HUDEP-2 (cell line): ENCODE measurements at regions not wholly inside any gene's neighbourhood (a gene's known extent, or its start where the extent isn't known, plus 50 kb on each side); places are given as distances from the start of the nearest gene placed in this dataset.

ENCODE experiments used
- DNase-seq, 76 experiments: peaks; one replicate each; lab custom pipeline; 2025; ENCODE audit not compliant: unreplicated experiment in 76 of 76; lab: John Stamatoyannopoulos, UW

GRCh38 chr7:16172366-16172765 lies 249.0 kb downstream of the CRPPA start:
- no peak for DNase-seq

DNA sequence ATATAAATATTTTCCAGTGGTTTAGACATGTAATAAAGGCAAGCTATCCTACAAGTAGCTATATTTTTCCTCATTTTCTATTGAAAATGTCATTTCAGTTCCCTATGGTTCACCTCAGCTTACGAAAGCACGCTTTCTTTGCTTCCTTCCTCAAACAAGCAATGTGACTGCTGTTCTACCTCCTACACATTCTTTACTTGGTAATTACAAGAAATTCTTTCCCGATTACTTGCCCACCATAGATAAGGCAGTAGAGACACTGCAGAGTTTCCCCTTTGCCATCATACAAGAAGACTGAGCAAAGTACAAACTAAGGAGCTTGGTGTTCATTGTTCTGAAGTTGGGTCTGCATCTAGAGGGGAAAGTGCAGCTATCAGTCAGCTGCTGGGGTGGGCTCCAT lies 249.4 kb downstream of the CRPPA start:
- no peak for DNase-seq

DNA sequence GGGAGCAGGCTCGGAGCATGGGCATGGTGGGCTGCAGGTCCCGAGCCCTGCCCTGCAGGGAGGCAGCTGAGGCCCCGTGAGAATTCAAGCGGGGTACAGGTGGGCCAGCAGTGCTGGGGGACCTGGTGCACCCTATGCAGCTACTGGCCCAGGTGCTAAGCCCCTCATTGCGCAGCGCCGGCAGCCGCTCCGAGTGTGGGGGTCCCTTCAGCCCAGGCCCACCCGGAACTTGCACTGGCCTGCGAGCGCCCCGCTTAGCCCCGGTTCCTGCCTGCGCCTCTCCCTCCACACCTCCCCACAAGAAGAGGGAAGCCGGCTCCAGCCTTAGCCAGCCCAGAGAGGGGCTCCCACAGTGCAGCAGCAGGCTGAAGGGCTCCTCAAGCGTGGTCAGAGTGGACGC lies 250.7 kb downstream of the CRPPA start:
- no peak for DNase-seq

DNA sequence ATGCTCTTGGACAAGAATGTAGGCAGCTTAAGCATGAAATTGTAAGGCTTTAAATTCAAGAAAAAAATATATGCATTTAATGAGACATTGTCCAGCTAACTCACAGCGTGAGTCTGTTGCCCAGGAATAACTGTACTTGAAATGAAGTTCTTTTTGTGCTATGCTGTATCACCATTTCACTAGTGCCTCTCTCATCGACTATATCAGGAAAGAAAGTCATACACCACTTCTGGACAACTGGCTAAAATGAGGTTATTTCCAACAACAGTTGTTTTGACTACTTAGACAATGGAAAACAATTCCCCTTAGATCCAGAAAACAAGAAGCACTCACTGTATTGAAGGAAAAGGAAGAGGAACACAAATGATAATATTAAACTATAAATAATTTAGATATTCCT lies 251.8 kb downstream of the CRPPA start:
- DNase-seq = no peak

GRCh38 chr7:16167526-16167925 lies 253.8 kb downstream of the CRPPA start:
- no peak for DNase-seq

- no peak for DNase-seq
Measured at GRCh38 chr7:16144361-16144760, 277.0 kb downstream of the CRPPA start.

DNA sequence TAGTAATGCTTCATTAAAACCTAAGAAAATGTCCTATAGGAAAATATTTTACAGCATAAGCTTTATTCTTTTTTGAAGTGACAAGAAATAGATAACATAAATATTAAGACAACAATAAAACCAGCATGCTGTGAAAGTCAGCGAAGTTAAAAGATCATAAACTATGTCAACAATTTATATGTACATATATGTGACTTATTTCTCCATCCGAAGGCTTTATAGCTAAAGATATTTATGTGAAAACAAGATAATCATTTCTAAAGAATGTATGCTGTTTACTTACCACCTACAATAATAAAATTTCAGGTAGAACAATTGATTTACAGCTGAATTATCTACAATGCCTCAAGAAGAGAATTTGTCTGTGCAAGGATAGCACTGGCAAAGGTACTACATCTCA lies 283.4 kb downstream of the CRPPA start:
- DNase-seq = no peak

DNA sequence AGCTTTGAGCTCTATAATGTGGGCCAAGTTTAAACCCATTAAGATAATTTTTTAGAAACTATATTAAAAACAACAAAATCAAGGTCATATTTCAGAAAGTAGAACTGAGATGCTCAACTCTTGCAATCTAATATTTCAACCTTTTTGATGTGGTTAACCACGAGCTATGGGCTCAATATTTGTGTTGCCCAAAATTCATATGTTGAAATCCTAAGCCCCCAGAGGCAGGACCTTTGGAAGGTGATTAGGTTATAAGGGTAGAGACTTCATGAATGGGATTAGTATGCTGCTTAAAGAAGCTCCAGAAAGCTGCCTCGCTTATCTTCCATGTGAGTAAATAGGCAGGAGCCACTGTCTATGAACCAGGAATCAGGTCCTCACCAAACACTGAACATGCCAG lies 284.4 kb downstream of the CRPPA start:
- no peak for DNase-seq

GRCh38 chr7:16135658-16136057 lies 285.7 kb downstream of the CRPPA start:
- no peak for DNase-seq

DNA sequence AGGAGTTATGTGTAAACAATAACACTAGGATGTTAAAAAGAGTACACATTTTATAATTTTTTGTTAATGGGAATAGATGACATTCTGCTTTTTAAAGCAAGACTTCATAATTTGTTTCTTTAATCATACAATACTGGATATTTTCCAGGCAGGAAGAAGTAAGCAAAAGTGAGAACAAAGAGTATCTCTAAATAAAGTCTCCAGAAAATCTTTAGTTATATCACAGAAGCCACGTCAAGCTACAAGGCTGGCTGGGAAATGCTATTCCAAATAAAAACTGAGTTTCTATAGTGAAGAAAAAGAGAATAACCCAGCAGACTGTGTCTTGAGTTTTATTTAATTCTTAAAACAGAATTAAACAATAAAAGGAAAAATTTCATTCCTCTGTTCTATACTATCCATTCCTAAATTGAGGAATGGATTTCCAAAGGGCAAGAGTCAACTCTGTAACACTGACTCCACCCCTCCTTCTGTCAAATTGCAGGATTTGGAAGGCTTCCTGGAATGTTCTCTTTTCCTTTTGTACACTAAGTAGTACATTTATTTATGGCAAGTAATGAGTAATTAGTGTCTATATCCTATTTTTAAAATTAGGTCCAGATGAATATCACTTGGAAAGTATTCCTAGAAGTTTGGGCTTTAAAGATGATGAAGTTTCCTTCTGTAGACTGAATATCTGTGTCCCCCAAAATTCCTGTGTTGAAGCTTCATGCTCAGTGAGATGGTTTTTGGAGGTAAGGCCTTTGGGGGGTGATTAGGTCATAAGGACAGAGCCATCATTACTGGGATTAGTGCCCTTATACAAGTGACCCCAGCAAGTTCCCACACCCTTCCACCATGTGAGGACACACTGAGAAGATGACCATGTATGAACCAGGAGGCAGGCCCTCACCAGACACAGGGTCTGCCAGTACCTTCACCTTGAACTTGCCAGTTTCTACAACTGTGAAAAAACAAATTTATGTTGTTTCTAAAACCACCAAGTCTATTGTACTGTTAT lies 290.9 kb downstream of the CRPPA start:
- DNase-seq = no peak

GRCh38 chr7:16129431-16130110 lies 291.8 kb downstream of the CRPPA start:
- DNase-seq = no peak

DNA sequence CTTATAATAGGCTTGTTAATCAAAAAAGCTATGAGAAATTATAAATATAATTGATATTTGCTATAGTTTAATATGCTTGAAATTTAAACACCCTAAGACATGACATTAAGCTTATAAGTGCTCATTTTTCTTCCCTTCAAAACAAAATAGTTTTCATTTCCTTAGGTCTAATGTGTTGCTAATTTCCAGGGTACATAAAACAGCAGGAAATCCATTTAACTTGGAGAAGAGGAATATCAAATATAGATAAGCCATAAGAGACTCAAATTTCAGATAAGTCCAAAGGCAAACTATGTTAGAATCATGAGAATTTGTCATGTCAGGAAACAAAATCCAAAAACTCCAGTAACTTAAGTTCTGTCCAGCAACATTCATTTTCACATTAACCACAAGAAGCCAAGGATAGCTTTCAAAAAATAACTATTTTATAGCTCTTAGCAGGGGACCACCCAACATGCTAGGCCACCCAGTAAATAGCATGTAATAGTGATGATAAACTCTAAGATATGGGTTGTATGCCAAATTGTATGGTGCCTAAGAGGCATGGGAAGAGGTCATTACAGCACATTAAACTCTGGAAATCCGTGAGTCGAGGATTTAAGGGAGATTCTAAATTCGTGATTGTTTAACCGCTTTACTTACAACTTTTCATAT lies 298.1 kb downstream of the CRPPA start:
- no peak for DNase-seq

- no peak for DNase-seq
Measured at GRCh38 chr7:16121876-16122390, 299.4 kb downstream of the CRPPA start.

- no peak for DNase-seq
Measured at GRCh38 chr7:16115374-16115773, 306.0 kb downstream of the CRPPA start.

- DNase-seq = peak in 3 of 76 experiments; percentile 2 to 10 (median 7)
Measured at GRCh38 chr7:16114633-16115032, 306.7 kb downstream of the CRPPA start.

GRCh38 chr7:16114071-16114470 lies 307.3 kb downstream of the CRPPA start:
- no peak for DNase-seq

DNA sequence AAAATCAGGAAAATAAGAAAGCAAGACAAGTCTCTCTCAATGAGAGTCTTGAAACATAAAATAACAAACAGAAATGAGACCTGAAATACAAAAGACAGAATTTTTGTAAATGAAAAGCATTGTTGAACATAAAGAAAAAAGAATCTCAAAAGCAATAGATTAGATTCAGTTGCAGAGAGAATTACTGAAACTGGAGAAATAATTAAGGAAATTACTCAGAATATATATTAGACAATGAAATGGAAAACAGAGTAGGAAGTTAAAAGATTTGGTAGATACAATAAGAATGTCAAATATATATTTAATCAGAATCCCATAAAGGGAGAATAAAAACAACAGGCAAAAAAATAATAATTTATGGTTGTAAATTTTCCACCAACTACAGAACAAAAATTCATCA lies 308.3 kb downstream of the CRPPA start:
- no peak for DNase-seq

GRCh38 chr7:16106869-16107268 lies 314.5 kb downstream of the CRPPA start:
- no peak for DNase-seq

DNA sequence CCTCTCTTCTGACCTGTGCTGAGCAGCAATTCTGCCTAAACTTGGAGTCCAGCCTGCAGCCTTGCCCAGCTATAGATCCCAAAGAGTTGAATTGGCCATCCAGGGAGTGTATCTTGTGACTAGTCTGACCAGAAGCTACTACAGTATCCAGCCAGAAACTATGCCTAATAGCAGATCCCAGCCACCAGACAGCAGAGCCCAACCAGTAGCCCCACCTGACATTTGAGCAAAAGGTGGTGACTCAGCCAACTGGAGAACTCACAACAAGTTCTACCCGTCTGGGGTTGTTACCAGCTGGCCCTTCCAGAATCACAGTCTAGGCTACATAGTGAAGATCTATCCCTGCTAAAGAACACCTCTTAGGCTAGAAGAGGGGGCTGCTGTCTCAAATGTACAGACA lies 315.0 kb downstream of the CRPPA start:
- DNase-seq = no peak

DNA sequence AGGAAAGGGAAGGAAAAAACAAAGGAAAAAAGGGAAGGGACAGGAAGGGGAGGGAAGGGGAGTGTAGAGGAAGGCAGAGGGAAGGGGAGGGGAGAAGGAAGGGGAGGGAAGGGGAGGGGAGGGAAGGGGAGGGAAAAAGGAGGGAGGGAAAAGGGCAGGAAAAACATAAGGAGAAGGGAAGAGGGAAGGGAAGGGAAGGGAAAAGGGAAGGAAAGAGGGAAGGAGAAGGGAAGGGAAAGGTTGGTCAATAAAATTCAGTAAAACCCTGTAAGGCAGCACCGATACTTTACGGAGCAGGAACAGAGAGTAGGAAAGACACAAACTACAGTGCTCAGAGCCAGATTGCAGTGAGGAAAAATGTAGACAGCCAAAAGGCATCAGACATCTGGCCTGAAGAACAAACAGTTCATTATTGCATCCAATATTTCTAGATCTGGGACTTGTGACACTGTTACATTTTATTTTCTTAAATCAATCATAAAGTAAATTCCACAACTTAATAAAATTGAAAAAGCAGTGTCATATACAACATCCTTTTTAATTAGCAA lies 322.0 kb downstream of the CRPPA start:
- no peak for DNase-seq
